Vagina (tissue), 2 donors: ENCODE measurements at regions not wholly inside any gene's neighbourhood (a gene's known extent, or its start where the extent isn't known, plus 50 kb on each side); places are given as distances from the start of the nearest gene placed in this dataset.

Experiments used
- POLR2A ChIP-seq, 2 donors: fragments of 450-650 bp; IDR thresholded peaks; one replicate each; pipeline ENCODE4 v1.6.1; 2017; ENCODE audit warnings: antibody characterized with exemption in 2 of 2, mild to moderate bottlenecking in 2 of 2, moderate library complexity in 2 of 2
- TF ChIP-seq, protein P1 (sequence below), 3 experiments: fragments of 450-650 bp in 2 of 3; fragments of 200-600 bp in 1 of 3; sonication (generic) in 1 of 3; IDR thresholded peaks; one replicate each; pipeline ENCODE4 v1.5.1; 2017 to 2019; ENCODE audit warnings: antibody characterized with exemption in 3 of 3, mild to moderate bottlenecking in 2 of 3, moderate library complexity in 2 of 3

DNA sequence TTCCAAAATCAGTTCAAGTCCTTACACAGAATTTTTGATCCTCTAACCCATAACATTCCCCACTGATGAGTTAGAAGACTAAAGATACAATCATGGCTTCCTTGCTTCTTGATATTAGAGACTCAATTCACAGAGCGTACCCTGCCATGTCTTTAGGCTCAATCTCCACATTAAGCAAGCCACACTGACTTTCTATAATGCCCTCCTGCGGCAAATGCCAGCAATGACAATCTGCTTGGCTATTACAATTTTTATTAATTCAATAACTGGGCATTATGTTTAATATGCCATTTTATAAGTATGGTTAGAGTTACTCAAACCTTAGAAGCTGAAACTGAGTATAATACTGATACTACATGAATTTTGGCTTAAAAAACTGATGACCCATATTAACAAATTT, 479.7 kb upstream of the NR2F2 start:
- TF ChIP-seq, protein P1, sequence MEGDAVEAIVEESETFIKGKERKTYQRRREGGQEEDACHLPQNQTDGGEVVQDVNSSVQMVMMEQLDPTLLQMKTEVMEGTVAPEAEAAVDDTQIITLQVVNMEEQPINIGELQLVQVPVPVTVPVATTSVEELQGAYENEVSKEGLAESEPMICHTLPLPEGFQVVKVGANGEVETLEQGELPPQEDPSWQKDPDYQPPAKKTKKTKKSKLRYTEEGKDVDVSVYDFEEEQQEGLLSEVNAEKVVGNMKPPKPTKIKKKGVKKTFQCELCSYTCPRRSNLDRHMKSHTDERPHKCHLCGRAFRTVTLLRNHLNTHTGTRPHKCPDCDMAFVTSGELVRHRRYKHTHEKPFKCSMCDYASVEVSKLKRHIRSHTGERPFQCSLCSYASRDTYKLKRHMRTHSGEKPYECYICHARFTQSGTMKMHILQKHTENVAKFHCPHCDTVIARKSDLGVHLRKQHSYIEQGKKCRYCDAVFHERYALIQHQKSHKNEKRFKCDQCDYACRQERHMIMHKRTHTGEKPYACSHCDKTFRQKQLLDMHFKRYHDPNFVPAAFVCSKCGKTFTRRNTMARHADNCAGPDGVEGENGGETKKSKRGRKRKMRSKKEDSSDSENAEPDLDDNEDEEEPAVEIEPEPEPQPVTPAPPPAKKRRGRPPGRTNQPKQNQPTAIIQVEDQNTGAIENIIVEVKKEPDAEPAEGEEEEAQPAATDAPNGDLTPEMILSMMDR (IDR thresholded peaks at IDR 0.05) = no peak
- no peak for TF ChIP-seq POLR2A (IDR thresholded peaks at IDR 0.05)
